Keratinocyte (primary cell): ENCODE measurements at regions not wholly inside any gene's neighbourhood (a gene's known extent, or its start where the extent isn't known, plus 50 kb on each side); places are given as distances from the start of the nearest gene placed in this dataset.

Experiments
- DNase-seq: peaks from one replicate; pipeline ENCODE4 v3.0.0-alpha.2; 2011; ENCODE audit warnings: low read depth, missing footprints, low spot score
- FAIRE-seq: peaks from 2 replicates; lab custom pipeline; 2011; peaks lifted over from hg19 to GRCh38; lab: Jason Lieb, UNC
- H2AFZ ChIP-seq: 2 replicates; pipeline ENCODE4 v1.6.0; 2012; ENCODE audit warnings: low read length, control low read depth, inconsistent platforms; ENCODE audit not compliant: control insufficient read depth
- H3K27ac ChIP-seq: 2 replicates; pipeline ENCODE4 v1.5.1; 2011; ENCODE audit warnings: low read length; ENCODE audit not compliant: control insufficient read depth, insufficient read depth
- H3K27me3 ChIP-seq: 3 replicates; pipeline ENCODE4 v1.6.0; 2011; ENCODE audit warnings: low read length; ENCODE audit not compliant: control insufficient read depth, insufficient read depth; ENCODE audit errors: extremely low read depth
- H3K36me3 ChIP-seq, 2 experiments: 2 replicates in 1 of 2; 3 replicates in 1 of 2; pipeline ENCODE4 v1.5.1; 2011; ENCODE audit warnings: low read length in 2 of 2, mild to moderate bottlenecking in 1 of 2; ENCODE audit not compliant: control insufficient read depth in 2 of 2, insufficient read depth in 2 of 2; ENCODE audit errors: extremely low read depth in 1 of 2
- H3K4me1 ChIP-seq: 3 replicates; pipeline ENCODE4 v1.5.1; 2011; ENCODE audit warnings: low read length; ENCODE audit not compliant: control insufficient read depth, insufficient read depth; ENCODE audit errors: extremely low read depth
- H3K4me2 ChIP-seq: 3 replicates; pipeline ENCODE4 v1.6.0; 2011; ENCODE audit warnings: low read depth, low read length; ENCODE audit not compliant: control insufficient read depth, insufficient read depth; ENCODE audit errors: extremely low read depth
- H3K4me3 ChIP-seq, 3 experiments: fragments of 200-600 bp in 1 of 3; sonication (generic) in 1 of 3; 2 replicates in 2 of 3; 3 replicates in 1 of 3; pipeline ENCODE4 v1.5.1; 2011 to 2016; ENCODE audit warnings: low read length in 3 of 3, mild to moderate bottlenecking in 3 of 3, control low read depth in 2 of 3, inconsistent platforms in 1 of 3, low read depth in 1 of 3, mixed read lengths in 1 of 3, mixed run types in 1 of 3, moderate library complexity in 1 of 3; ENCODE audit not compliant: control insufficient read depth in 2 of 3, insufficient read depth in 2 of 3; ENCODE audit errors: extremely low read depth in 1 of 3
- H3K79me2 ChIP-seq: 2 replicates; pipeline ENCODE4 v1.6.0; 2012; ENCODE audit warnings: low read length; ENCODE audit not compliant: control insufficient read depth, insufficient read depth
- H3K9ac ChIP-seq: 3 replicates; pipeline ENCODE4 v1.6.0; 2011; ENCODE audit warnings: low read length; ENCODE audit not compliant: control insufficient read depth, insufficient read depth; ENCODE audit errors: extremely low read depth
- H3K9me1 ChIP-seq: 3 replicates; pipeline ENCODE4 v1.6.0; 2011; ENCODE audit warnings: low read length; ENCODE audit not compliant: control insufficient read depth, insufficient read depth; ENCODE audit errors: extremely low read depth
- H3K9me3 ChIP-seq: 2 replicates; pipeline ENCODE4 v1.5.1; 2012; ENCODE audit warnings: low read depth, low read length; ENCODE audit not compliant: control insufficient read depth
- H4K20me1 ChIP-seq: 3 replicates; pipeline ENCODE4 v1.6.0; 2011; ENCODE audit warnings: low read length; ENCODE audit not compliant: control insufficient read depth, insufficient read depth; ENCODE audit errors: extremely low read depth
- EZH2 ChIP-seq: IDR thresholded peaks from one replicate; pipeline ENCODE4 v1.6.1; 2012; ENCODE audit warnings: inconsistent platforms, mild to moderate bottlenecking, low read length, moderate library complexity
- dilution Hi-C: fragments of 300-500 bp; cut with MboI; formaldehyde crosslinking; loops from one replicate; pipeline ENCODE4 v1.7.0; 2020; ENCODE audit warnings: low sequenced_read_pairs; ENCODE audit not compliant: extremely low pct_ligation_motif_present
- TF ChIP-seq, protein P1 (sequence below), 3 experiments: IDR thresholded peaks in 1 of 3; conservative IDR thresholded peaks in 1 of 3; optimal IDR thresholded peaks in 1 of 3; 2 replicates in 2 of 3; 3 replicates in 1 of 3; pipeline versions ENCODE3 to v1.5.1; 2011; ENCODE audit warnings: low read length in 3 of 3, mild to moderate bottlenecking in 3 of 3, moderate library complexity in 2 of 3, control low read depth in 1 of 3, inconsistent platforms in 1 of 3; ENCODE audit not compliant: insufficient read depth in 2 of 3; ENCODE audit errors: extremely low read depth in 1 of 3

DNA sequence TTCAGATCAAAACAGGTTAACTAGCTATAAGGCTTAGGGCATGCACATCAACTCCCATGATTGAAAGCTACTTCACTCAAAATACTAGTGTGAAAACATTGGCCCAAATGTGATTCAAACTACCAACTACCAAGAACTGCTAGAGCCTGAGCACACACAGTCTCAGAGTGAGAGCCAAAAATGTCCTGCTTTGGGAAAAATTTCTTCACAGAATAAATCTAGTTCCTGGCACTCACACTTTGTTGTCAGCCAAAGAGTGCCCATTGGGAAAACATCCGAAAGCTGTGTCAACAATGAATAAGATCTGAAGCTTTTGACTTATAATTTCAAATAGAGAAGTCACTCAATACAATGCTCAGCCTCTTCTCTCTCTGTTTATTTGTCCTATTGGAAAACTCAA is 182.7 kb downstream of the LRATD1 start:
- Histone ChIP-seq H3K4me1 (no peaks in the 10 kb centered on the region), H3K79me2 (no peaks in the 10 kb centered on the region), H3K36me3 (no peaks in the 10 kb centered on the region), H3K9ac (no peak overlapping the region), H3K9me3 (no peaks in the 10 kb centered on the region), H2AFZ (no peak overlapping the region), H3K9me1 (no peaks in the 10 kb centered on the region), H3K4me3 (no peak overlapping the region), H4K20me1 (no peaks in the 10 kb centered on the region), H3K27ac (no peak overlapping the region), H3K27me3 (no peaks in the 10 kb centered on the region), H3K4me2 (no peak overlapping the region)
- dilution Hi-C loops: no loop called here
- DNase-seq: no peak
- FAIRE-seq: no peak
- no peak for TF ChIP-seq EZH2
- TF ChIP-seq, protein P1, sequence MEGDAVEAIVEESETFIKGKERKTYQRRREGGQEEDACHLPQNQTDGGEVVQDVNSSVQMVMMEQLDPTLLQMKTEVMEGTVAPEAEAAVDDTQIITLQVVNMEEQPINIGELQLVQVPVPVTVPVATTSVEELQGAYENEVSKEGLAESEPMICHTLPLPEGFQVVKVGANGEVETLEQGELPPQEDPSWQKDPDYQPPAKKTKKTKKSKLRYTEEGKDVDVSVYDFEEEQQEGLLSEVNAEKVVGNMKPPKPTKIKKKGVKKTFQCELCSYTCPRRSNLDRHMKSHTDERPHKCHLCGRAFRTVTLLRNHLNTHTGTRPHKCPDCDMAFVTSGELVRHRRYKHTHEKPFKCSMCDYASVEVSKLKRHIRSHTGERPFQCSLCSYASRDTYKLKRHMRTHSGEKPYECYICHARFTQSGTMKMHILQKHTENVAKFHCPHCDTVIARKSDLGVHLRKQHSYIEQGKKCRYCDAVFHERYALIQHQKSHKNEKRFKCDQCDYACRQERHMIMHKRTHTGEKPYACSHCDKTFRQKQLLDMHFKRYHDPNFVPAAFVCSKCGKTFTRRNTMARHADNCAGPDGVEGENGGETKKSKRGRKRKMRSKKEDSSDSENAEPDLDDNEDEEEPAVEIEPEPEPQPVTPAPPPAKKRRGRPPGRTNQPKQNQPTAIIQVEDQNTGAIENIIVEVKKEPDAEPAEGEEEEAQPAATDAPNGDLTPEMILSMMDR (optimal IDR thresholded peaks at IDR 0.05 in 1 of 3, IDR thresholded peaks at IDR 0.05 in 1 of 3, conservative IDR thresholded peaks at IDR 0.05 in 1 of 3; ENCODE audit: extremely low read depth in 1 of 3, insufficient read depth in 2 of 3, low read length in 3 of 3): no peak

DNA sequence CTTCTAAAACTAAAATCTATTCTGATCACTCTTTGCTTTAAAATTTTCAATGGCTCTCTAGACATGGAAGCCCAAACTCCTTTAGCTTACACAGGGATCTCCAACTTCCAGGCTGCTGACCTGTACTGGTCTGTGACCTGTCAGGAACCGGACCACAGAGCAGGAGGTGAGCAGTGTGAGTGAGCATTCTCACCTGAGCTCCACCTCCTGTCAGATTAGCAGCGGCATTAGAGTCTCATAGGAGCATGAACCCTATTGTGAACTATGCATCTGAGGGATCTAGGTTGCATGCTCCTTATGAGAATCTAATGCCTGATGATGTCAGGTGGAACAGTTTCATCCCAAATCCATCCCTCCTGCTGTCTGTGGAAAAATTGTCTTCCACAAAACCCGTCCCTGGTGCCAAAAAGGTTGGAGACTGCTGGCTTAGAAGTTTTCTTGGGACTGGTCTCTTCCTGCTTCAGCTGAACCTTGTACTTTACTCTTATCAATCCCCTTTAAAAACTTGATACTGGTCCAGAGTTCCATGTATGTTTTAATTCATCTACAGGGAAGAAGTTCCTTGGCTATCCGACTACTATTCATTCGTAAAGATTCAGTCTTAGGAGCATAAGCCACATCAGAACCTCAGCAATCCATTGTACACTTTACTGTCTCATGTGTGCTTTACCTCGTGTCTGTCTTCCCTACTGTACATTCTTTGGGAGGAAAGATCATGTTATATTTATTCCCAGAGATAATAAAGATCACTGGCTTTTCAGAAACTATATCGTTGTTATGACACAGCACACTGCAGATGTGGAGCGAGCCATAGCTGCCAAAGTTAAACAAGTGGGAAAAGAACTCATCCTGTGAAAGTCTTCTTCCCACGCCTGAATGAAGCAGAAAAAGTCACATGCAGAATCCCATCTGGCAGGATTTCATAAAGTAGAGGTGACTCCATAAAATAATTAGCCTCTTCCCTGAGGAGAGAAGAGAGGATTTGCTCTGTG is 183.8 kb downstream of the LRATD1 start:
- no peaks in the 10 kb centered on the region for H3K27me3 ChIP-seq
- dilution Hi-C loops: no loop called here
- no peak overlapping the region for H3K27ac ChIP-seq
- H3K4me2 ChIP-seq: no peak overlapping the region
- H3K9me1 ChIP-seq: no peaks in the 10 kb centered on the region
- no peaks in the 10 kb centered on the region for H3K4me1 ChIP-seq
- DNase-seq: no peak
- H2AFZ ChIP-seq: no peak overlapping the region
- H4K20me1 ChIP-seq: no peaks in the 10 kb centered on the region
- H3K36me3 ChIP-seq: no peaks in the 10 kb centered on the region
- H3K9me3 ChIP-seq: no peaks in the 10 kb centered on the region
- H3K4me3 ChIP-seq: no peak overlapping the region
- TF ChIP-seq EZH2: no peak
- TF ChIP-seq, protein P1 (optimal IDR thresholded peaks at IDR 0.05 in 1 of 3, IDR thresholded peaks at IDR 0.05 in 1 of 3, conservative IDR thresholded peaks at IDR 0.05 in 1 of 3; ENCODE audit: extremely low read depth in 1 of 3, insufficient read depth in 2 of 3, low read length in 3 of 3): no peak
- no peak overlapping the region for H3K9ac ChIP-seq
- no peaks in the 10 kb centered on the region for H3K79me2 ChIP-seq
- no peak for FAIRE-seq
